ENCODE measurements at regions not wholly inside any gene's neighbourhood (a gene's known extent, or its start where the extent isn't known, plus 50 kb on each side); places are given as distances from the start of the nearest gene placed in this dataset.

- no peak for DNase-seq
Measured at GRCh38 chr14:95442016-95442632, 74.3 kb downstream of the SYNE3 start.

- no peak for DNase-seq
Measured at GRCh38 chr14:95440951-95441350, 75.5 kb downstream of the SYNE3 start.

- DNase-seq, result no peak
Measured at GRCh38 chr14:95440496-95440895, 76.0 kb downstream of the SYNE3 start.

- no peak for DNase-seq
Measured at GRCh38 chr14:95439881-95440280, 76.6 kb downstream of the SYNE3 start.

DNA sequence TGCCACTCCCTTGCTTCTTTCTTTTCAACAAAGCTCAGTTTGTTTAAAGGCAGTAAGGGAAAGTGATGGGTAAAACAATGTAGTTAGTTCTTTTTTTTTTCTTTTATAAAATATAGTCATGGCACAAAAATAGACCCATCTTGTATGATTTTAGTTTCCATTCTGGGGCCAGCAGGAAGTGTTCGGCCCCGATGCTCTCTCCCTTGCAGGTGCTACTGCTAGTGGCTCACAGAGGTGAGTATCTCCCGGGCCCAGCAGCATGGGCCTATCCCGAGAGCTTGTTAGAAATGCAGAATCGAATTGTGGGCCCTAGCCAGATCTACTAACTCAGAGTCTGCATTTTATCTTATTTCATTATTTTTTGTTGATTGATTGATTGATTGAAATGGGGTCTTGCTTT is 78.7 kb downstream of the SYNE3 start:
- no peak for DNase-seq

DNA sequence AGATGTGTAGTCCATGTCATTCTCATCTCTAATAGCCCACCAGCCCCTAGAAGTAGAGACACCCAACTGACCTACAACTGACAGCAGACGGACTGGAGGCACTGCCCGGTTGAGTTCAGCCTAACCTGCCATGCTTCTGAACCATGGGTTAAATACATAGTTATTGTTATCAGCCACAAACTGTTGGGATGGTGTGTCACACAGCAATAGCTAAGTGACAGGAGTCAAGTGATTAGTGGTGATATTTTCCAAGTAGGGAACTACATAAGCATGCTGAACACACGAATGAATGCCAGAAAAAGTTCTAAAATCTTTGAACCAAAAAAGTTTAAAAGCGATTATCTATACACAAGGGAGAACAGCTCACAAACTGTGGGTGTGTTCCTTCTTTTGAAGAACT is 80.1 kb downstream of the SYNE3 start:
- DNase-seq, result no peak

DNA sequence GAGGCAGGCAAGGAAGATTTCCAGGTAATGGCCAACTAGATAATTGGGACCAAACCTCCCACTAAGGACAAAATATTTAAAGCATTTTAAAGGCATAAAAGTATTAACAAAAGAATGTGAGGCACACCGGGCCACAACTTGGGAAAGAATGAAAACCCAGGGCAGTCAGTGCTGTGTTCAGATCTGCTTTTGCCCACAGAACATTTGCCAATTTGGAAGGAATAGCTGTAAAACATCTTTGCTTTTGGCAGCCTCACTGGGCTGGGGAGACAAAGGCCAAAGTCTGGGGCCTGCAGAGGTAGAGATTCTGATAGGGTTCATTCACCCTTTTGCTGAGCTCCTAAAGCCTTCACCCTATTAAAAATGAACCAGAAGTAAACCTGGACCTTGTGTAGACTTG is 82.3 kb downstream of the SYNE3 start:
- DNase-seq, result no peak

GRCh38 chr14:95433094-95433478 is 83.4 kb downstream of the SYNE3 start:
- DNase-seq, result no peak

GRCh38 chr14:95432144-95433093 is 84.0 kb downstream of the SYNE3 start:
- DNase-seq, result peak; percentile 11 to 49

DNA sequence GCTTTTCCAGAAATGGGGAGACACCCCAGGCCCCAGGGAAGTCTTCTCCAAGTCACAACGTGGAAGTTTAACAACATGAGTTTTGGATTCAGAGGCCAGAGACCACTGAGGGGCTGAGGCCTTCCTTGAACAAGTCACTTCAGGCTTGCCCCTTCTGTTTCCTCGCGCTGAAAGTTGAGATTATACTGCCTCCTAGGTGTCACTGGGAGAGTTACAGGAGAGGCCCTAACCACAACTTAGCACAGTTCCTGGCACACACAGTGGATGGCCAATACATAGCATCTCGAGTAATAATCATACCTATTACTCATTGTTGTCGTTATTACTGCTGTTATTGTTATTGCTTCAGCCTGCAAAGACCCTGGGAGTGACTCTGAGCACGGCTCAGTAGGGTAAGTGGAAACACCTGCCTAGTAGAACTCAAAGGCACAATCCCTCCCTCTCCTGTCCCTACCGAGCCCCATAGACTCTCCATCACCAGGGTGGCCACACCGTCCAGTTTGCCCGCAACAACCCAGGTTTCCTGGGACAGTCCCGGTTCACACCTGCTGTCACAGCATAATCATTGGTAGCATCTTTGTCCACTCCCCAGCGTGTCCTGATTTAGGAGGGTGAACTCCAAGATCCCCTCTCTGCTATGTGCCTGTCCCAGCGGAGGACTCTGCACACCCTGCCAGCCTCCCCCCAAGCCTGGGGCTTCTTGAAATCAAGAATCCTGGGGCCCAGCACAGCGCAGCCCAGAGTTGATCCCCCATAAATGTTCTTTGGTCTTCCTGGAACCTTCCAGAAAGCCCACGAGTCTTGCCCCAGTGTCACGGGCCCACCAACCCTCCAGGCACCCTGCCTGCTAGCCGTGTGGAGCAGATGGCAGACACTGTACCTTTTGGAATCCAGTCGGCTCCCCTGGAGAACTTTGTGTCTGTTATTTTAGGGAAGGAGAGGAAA is 85.0 kb downstream of the SYNE3 start:
- DNase-seq, result peak in 1 of 2 experiments; percentile 19

- DNase-seq, result no peak
Measured at GRCh38 chr14:95428557-95428956, 87.9 kb downstream of the SYNE3 start.

DNA sequence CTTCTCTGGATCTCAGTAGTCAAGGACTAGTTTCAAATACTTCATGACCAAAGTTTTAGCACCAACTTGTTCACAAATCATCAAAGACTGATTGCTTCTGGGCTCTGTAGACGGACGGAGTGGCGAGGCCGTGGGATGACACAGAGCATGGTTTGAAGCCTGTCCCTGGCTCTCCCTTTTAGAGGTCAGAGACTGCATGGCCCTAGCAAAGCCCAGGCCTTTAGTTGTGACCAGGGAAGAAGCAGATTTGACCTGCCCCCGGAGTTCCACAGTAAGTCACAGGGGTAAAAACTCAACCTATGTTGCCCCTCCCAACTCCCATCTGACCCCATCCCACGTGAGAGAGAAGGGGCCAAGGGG is 90.4 kb downstream of the SYNE3 start:
- DNase-seq, result no peak

DNA sequence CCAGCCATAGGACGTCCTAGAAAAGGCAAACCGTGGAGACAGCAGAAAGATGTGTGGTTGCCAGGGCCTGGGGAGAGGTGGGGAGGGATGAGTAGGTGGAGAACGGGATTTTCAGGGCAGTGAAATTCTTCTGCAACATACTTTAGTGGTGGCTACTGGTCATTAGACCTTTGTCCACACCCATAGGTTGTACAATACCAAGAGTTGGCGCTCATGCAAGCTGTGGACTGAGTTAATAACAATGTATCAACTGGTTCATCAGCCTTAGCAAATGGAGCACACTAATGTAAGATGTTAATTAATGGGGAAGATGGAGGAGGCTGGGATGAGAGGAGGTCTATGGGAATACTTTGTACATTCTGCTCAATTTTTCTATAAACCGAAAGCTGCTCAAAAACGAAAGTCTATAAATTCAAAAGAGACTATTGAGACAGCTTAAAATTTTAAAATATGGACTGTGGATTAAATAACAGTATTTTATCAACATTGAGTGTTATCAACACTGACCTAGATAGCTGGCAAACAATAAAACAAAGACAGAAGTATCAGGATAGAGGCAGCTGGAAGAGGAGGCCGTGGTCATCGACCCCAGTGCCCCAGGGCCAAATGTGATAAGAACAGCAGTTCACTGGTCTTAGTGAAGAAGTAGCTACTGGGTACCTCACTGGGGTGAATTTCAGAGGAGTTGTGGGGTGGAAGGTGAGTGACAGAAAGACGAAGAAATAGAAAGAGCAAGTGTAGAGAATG is 90.9 kb downstream of the SYNE3 start:
- DNase-seq, result no peak

DNA sequence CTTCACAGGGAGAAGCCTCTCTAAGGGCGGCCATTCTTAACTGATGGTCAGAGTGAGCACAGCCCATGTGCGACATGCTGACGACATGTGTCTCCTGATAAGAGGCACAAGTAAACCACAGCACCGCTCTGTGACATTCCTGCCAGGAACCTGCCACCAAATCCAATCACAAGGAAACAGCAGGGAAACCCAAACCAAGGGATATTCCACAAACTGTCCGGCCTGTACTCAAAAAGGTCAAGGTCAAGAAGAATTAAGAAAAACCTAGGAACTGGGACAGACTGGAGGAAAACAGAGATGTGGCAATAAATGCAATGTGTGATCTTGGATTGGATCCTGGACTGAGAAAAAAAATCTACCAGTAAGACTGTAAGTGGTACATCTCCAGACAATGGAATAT is 91.9 kb downstream of the SYNE3 start:
- DNase-seq, result no peak

DNA sequence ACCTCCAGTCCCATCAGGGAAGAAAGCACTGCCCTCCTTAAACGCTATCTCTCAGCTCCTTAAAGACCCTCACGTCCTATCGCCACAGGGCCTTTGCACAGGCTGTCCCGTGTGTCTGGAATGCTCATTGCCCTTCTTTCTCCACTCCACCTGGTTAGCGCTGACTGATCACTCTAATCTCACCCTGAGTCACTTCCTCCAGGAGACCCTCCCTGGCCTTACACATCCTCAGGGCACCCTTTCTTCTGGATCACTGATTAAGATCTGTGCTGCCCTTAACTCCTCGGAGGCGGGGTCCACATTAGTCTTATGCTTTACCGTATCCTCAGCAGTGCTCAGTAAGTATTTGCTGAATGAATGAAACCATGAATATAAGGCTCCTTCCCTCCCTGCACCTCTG is 94.7 kb downstream of the SYNE3 start:
- no peak for DNase-seq

DNA sequence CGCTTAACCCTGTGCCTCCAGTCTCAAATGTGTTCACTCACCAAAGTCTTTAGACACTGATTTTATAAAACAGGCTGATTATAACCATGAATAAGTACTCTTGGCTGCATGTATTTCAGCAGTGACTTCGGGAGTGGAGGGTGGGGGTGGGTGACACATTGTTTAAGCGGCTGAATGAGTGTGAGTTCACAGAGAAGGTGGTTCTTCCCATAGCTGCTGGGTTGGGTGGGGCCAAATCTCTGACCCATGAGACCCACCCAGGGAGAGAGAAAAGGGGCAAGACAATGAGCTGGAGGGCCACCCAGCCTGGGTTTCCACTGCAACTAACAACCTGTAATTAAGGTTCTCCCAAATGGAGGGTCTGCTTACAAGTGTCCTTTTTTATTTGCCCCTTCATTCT is 96.4 kb downstream of the SYNE3 start:
- no peak for DNase-seq

- no peak for DNase-seq
Measured at GRCh38 chr14:95419569-95419968, 96.9 kb downstream of the SYNE3 start.

DNA sequence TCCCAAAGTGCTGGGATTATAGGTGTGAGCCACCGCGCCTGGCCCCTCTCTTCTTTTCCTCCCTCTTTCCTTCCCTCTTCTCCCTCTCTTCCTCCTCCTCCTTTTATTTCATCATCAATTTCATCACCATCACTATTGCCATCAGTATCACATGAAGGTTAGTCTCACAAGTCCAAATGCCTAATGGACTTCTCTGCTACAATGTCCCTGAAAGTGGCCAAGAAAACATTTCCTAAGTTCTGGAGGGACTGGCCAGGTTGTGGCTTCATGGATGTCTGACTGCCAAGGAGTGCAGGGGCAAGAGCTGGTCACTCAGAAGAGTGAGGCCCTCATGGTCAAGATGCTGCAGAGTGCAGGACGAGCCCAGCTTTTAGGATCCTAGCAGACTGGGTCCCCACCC is 97.6 kb downstream of the SYNE3 start:
- DNase-seq, result no peak

DNA sequence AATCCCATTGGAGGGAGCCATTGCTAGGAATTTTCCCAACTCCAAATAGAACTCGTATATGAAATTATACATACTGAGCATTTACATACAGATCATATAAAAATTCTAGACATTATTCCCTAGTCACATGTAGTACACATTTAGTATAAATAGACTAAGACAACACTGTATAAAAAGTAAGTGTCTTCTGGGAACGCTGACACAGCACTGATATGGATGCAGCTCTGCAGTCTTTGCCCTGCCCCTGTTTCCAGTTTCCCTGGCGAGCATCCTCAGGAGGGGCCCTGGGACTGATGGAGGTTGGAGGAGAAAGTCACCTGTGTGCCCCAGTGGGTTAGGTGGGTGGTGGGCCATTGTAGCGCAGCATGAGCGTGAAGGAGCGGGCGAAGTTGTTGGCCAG is 97.8 kb upstream of the CLMN start:
- no peak for DNase-seq

- no peak for DNase-seq
Measured at GRCh38 chr14:95415993-95416392, 96.3 kb upstream of the CLMN start.

DNA sequence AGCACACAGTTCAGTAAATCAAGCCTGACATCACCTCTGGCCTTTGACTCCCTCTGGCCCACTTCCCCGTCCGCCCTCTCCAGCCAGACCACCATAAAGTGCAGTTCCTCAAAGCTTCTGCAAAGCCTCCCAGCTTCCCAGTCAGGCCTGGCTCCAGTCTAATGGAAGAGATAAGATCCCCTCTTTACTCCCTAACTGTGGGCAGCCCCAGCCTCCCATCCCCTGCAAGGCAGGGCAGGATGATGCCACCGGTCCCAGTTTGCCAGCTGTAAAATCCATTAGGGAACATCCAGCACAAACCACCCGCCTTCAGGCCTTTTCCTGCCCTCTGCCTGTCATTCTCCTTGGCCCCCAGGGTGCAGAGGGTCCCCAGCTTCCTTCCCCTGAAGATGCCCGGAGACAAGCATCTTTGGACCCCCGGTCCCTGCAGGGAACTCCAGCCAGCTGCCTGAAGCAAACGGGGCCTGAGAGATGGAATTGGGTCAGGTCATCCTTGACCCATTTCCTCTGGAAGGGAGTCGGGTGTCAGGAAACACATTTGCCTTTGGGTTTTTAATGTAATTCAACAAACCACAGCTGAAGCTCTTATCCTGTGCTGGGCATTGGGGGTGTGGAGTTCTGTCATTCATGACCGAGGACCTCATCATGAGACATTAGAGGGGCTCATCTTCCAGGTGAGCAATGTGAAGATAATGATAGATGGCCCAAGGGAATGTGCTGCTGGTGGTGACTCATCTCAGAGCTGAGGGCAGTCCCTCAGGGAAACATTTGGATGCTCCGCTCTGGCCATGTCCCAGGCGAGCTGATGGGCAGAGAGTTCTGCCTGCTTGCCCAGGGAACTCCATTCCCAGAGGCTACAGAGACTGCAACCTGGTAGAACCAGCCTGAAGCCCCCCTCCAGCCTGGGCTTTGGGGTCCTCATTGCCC is 93.8 kb upstream of the CLMN start:
- DNase-seq, result peak in 1 of 2 experiments; percentile 61

DNA sequence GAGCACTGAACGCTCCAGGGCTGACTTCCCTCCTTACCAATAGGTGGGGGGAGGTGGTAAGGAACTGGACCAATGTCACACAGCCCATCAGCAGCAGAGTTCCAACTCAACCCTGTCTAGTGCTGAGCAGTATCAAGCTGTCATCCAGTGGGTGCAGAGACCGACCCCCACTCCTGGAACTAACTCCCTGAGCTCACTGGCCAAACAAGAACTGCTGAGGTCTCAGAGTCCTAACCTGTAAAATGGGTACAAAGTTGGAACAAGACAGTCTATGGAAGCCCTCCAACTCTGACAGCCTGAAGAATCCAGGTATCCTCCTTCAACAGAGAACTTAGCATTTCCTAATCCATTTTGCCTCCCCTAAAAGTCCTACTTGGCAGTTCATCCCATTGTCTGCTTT is 91.1 kb upstream of the CLMN start:
- DNase-seq, result no peak

All from NCI-H187 (cell line).